ENCODE measurements at regions not wholly inside any gene's neighbourhood (a gene's known extent, or its start where the extent isn't known, plus 50 kb on each side); places are given as distances from the start of the nearest gene placed in this dataset.
"Not testable (repeated sequence)": the region's sequence is repeated elsewhere in the genome, so short reads cannot be mapped to it uniquely, and the experiment has no call there.

DNA sequence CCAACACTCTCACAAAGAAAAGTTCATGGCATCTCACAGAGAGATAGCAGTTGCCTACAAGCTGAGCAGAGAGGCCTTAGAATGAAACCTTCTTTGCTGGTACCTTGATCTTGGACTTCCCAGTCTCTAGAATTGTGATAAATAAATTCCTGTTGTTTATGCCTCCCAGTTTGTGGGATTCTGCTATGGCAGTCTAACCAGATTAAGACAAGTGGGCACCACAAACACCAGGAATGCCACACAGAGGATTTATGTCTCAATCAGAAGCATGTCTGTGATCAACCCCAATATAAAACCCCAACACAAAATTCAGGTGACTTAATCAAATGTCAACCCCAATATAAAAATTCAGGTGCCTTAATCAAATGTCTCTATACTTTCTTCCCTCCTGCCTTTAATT, 581.3 kb downstream of the XPNPEP1 start:
- no peak overlapping the region for H3K4me3 ChIP-seq (ENCODE audit: control insufficient read depth, low read depth, low read length)
- TF ChIP-seq, protein P1, sequence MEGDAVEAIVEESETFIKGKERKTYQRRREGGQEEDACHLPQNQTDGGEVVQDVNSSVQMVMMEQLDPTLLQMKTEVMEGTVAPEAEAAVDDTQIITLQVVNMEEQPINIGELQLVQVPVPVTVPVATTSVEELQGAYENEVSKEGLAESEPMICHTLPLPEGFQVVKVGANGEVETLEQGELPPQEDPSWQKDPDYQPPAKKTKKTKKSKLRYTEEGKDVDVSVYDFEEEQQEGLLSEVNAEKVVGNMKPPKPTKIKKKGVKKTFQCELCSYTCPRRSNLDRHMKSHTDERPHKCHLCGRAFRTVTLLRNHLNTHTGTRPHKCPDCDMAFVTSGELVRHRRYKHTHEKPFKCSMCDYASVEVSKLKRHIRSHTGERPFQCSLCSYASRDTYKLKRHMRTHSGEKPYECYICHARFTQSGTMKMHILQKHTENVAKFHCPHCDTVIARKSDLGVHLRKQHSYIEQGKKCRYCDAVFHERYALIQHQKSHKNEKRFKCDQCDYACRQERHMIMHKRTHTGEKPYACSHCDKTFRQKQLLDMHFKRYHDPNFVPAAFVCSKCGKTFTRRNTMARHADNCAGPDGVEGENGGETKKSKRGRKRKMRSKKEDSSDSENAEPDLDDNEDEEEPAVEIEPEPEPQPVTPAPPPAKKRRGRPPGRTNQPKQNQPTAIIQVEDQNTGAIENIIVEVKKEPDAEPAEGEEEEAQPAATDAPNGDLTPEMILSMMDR (conservative IDR thresholded peaks at IDR 0.05; ENCODE audit: control insufficient read depth, insufficient read depth, low read depth, low read length) = no peak
- no peak for DNase-seq (ENCODE audit: low read depth)

DNA sequence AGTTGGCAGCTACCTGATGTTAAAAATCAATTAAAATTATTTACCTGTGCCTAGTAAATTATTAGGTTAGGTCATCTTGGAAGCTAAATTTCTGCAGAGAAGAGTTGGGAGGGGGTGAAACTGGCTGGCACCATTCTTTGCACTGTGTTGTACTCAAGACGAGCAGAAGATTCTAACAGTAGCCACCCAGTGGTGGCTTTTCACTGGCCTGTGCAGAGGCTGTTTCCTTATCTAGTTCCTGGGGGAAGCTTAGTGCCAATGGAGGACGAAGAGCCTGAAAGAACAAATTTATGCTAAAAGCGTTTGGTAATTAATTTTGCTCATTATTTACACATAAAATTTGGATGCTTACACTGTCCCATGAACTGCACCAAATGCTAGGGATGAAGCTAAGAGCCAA, 595.3 kb downstream of the XPNPEP1 start:
- no peak for DNase-seq (ENCODE audit: low read depth)
- TF ChIP-seq, protein P1 (conservative IDR thresholded peaks at IDR 0.05; ENCODE audit: control insufficient read depth, insufficient read depth, low read depth, low read length) = no peak
- no peak overlapping the region for H3K4me3 ChIP-seq (ENCODE audit: control insufficient read depth, low read depth, low read length)

DNA sequence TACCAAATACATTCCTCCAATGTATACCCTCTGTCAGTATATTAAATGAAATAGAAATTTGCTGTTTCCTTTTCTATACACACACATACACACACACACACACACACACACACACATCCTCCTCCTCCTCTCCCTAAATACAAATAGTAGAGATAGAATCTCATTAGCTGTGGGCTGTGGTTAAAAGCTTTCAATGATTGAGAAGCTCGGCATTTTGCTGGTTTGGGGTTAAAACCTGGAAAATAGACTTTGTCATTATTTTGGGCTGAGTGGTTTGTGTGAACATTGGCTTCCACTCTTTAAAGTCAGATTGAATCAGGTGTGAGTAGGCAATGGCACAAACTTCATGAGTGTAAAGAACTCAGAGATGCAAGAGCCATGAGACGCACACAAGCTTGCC, 596.0 kb downstream of the XPNPEP1 start:
- TF ChIP-seq, protein P1 (conservative IDR thresholded peaks at IDR 0.05; ENCODE audit: control insufficient read depth, insufficient read depth, low read depth, low read length) = no peak
- no peak overlapping the region for H3K4me3 ChIP-seq (ENCODE audit: control insufficient read depth, low read depth, low read length)
- no peak for DNase-seq (ENCODE audit: low read depth)

DNA sequence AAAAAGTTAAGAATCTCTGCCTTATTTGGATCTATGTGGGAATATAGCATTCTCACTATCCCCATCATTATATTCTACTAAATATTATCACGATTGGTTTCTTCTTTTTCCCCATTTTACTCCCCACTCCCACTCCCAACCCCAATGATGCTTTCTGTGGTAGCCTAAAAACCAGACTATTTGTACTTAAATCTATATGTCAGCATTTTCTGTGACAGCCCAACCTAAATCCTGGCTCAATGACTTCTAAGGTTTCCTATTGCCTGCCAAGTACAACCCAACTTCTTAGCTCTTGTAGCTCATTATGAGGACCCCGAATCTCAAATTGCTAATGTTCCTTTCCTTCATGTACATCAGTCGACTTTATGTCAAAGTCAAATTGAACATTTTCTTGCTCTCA, 598.6 kb downstream of the XPNPEP1 start:
- no peak overlapping the region for H3K4me3 ChIP-seq (ENCODE audit: control insufficient read depth, low read depth, low read length)
- TF ChIP-seq, protein P1 (conservative IDR thresholded peaks at IDR 0.05; ENCODE audit: control insufficient read depth, insufficient read depth, low read depth, low read length) = no peak
- no peak for DNase-seq (ENCODE audit: low read depth)

DNA sequence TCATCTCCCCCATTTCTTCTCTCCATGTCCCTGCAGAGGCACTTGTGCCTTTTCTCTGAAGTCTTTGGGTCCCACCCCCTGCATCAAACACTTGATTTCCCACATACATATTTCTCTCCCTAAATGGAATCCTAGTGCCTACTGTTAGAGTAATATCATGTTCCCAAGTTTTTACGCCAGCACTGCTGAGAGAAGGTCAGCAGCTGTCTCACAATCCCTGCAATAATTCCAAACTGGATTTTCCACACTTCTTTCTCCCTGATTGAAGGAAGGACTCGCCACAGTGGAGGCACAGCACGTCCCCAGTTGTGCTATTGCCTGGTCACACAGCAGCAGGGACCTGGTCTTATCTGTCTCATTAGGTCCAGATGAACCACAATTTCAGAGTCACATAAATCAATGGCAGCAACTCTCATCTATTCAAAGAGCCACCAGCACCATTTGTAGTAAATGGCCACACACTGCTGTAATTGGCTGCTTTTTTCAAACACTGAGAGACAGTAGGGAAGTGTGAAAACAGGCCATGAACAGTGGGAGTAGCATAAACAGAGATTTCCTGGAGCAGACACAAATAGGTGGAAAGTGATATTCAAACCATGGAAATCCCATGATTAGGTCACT, 605.5 kb downstream of the XPNPEP1 start:
- TF ChIP-seq, protein P1 (conservative IDR thresholded peaks at IDR 0.05; ENCODE audit: control insufficient read depth, insufficient read depth, low read depth, low read length) = no peak
- no peak for DNase-seq (ENCODE audit: low read depth)
- H3K4me3 ChIP-seq (ENCODE audit: control insufficient read depth, low read depth, low read length) = no peak overlapping the region

DNA sequence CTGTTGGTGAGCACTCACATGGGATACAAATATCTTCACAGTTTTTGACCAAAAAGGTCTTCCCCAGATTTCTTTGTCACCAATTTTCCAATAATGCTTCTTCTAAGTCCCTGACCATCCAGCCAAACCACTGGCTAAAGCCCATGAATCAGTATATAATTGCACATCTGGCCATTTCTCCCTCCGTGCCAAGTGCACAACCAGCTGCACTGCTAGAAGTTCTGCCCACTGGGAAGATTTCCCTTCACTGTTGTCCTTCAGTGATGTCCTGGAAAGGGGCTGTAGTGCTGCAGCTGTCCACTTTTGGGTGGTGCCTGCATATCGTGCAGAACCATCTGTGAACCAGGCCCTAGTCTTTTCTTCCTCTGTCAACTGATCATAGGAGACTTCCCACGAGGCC, 609.3 kb downstream of the XPNPEP1 start:
- DNase-seq (ENCODE audit: low read depth); H3K4me3 ChIP-seq (ENCODE audit: control insufficient read depth, low read depth, low read length): not testable (repeated sequence)

DNA sequence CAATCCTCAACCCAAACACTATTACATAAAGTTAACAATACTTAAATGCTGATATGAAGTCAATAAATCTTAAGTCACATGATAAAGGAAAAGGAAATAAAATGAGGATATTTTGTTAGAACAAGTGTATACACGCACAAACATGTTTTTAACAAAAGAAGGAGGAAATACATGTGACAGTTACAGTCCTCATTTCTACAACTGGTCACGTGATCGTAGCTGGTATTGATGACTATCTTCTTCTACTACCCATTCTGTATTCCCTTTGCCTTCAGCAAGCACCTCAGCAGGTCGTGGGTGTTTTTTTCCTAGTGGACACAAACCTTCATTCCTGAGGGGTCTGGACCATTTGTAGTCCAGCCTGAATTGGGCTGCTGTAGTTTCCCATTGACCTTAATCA, 610.8 kb downstream of the XPNPEP1 start:
- H3K4me3 ChIP-seq (ENCODE audit: control insufficient read depth, low read depth, low read length) = not testable (repeated sequence)

DNA sequence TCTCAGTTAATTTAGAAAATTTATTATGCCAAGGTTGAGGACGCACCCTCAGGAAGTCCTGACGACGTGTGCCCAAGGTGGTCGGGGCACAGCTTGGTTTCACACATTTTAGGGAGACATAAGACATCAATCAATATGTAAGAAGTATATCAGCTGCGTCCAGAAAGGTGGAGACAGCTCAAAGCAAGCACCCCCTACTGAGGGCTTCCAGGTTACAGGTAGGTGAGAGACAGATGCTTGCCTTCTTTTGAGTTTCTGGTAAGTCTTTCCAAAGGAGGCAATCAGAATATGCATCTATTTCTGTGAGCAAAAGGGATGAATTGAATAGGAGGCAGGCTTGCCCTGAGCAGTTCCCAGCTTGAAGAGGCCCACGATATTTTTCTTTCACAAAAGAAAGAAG, 614.3 kb downstream of the XPNPEP1 start:
- no peak for DNase-seq (ENCODE audit: low read depth)
- no peak overlapping the region for H3K4me3 ChIP-seq (ENCODE audit: control insufficient read depth, low read depth, low read length)
- TF ChIP-seq, protein P1 (conservative IDR thresholded peaks at IDR 0.05; ENCODE audit: control insufficient read depth, insufficient read depth, low read depth, low read length) = no peak

More for the DNA sequence above, 610.8 kb downstream of the XPNPEP1 start:
- not testable (repeated sequence) for DNase-seq (ENCODE audit: low read depth)

DNA sequence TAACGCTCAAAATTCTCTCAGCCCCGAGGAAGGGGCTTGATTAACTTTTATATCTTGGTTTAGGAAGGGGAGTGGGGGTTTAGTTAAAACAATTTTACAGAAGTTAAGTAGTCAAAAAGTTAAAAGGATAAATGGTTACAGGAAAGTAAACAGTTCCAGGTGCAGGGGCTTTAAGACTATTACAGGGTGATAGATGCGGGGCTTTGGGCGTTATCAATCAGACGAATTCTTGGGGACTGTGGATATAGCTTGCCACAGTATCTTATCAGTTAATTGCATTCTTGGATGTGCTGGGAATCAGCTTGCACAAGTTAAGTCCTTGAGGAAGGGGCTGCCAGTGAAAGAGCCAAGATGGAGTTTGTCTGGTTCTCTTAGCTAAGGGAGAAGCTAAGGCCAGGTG, 616.2 kb downstream of the XPNPEP1 start:
- not testable (repeated sequence) for H3K4me3 ChIP-seq (ENCODE audit: control insufficient read depth, low read depth, low read length); DNase-seq (ENCODE audit: low read depth)

Data from fibroblast of mammary gland (primary cell).